Activated CD4-positive, alpha-beta T cell treated with anti-CD3 and anti-CD28 coated beads, Interleukin-2, amount 10 ng/mL, durations not matched to agents 7 days and 5 days (primary cell): ENCODE measurements at regions not wholly inside any gene's neighbourhood (a gene's known extent, or its start where the extent isn't known, plus 50 kb on each side); places are given as distances from the start of the nearest gene placed in this dataset.

ENCODE experiments used
- CTCF ChIA-PET: fragments of 350-600 bp; sonication (Branson Sonifier 250); formaldehyde crosslinking; loops from one replicate; lab custom pipeline; 2021; ENCODE audit warnings: antibody characterized with exemption; lab: Charles Lee
- POLR2A ChIA-PET: fragments of 350-600 bp; sonication (Branson Sonifier 250); formaldehyde crosslinking; loops from one replicate; lab custom pipeline; 2021; ENCODE audit warnings: antibody characterized with exemption; lab: Charles Lee
- DNase-seq: peaks from one replicate; pipeline ENCODE4 v3.0.0-alpha.2; 2020
- H3K27ac Mint-ChIP-seq: one replicate; pipeline ENCODE4 v1.8.0; 2021; ENCODE audit warnings: mild to moderate bottlenecking, moderate library complexity, mixed read lengths
- H3K27me3 Mint-ChIP-seq: one replicate; pipeline ENCODE4 v1.8.0; 2021; ENCODE audit warnings: mixed read lengths
- H3K36me3 Mint-ChIP-seq: one replicate; pipeline ENCODE4 v1.8.0; 2021; ENCODE audit warnings: low read depth, mixed read lengths
- H3K4me1 Mint-ChIP-seq: one replicate; pipeline ENCODE4 v1.8.0; 2021; ENCODE audit warnings: mixed read lengths
- H3K4me3 Mint-ChIP-seq: one replicate; pipeline ENCODE4 v1.8.0; 2021; ENCODE audit warnings: mild to moderate bottlenecking, moderate library complexity, mixed read lengths
- H3K9me3 Mint-ChIP-seq: one replicate; pipeline ENCODE4 v1.8.0; 2021; ENCODE audit warnings: mixed read lengths

- Mint-ChIP-seq H3K4me3 (no peak overlapping the region), H3K4me1 (no peaks in the 10 kb centered on the region), H3K36me3 (no peaks in the 10 kb centered on the region), H3K9me3 (no peaks in the 10 kb centered on the region), H3K27ac (no peak overlapping the region), H3K27me3 (no peaks in the 10 kb centered on the region)
- ChIA-PET CTCF (no interaction called here), POLR2A (no interaction called here)
- DNase-seq, result no peak
These were observed 163.8 kb upstream of the CDH20 start for GRCh38 chr18:61169386-61169785.

GRCh38 chr18:61172624-61173023 is 160.6 kb upstream of the CDH20 start:
- no peaks in the 10 kb centered on the region for H3K4me1 Mint-ChIP-seq
- CTCF ChIA-PET, result no interaction called here
- POLR2A ChIA-PET, result no interaction called here
- H3K27ac Mint-ChIP-seq, result no peak overlapping the region
- no peaks in the 10 kb centered on the region for H3K27me3 Mint-ChIP-seq
- DNase-seq, result no peak
- no peaks in the 10 kb centered on the region for H3K36me3 Mint-ChIP-seq
- H3K4me3 Mint-ChIP-seq, result no peak overlapping the region
- H3K9me3 Mint-ChIP-seq, result no peaks in the 10 kb centered on the region

- H3K27ac Mint-ChIP-seq, result no peak overlapping the region
- no peaks in the 10 kb centered on the region for H3K9me3 Mint-ChIP-seq
- no peaks in the 10 kb centered on the region for H3K27me3 Mint-ChIP-seq
- CTCF ChIA-PET, result no interaction called here
- H3K4me3 Mint-ChIP-seq, result no peak overlapping the region
- DNase-seq, result no peak
- H3K36me3 Mint-ChIP-seq, result no peaks in the 10 kb centered on the region
- no peaks in the 10 kb centered on the region for H3K4me1 Mint-ChIP-seq
- POLR2A ChIA-PET, result no interaction called here
These were observed 159.7 kb upstream of the CDH20 start for GRCh38 chr18:61173554-61173953.

GRCh38 chr18:61183798-61184197 is 149.4 kb upstream of the CDH20 start:
- CTCF ChIA-PET, result no interaction called here
- no peak for DNase-seq
- no peaks in the 10 kb centered on the region for H3K9me3 Mint-ChIP-seq
- H3K36me3 Mint-ChIP-seq, result no peaks in the 10 kb centered on the region
- POLR2A ChIA-PET, result no interaction called here
- no peaks in the 10 kb centered on the region for H3K4me1 Mint-ChIP-seq
- H3K27me3 Mint-ChIP-seq, result no peaks in the 10 kb centered on the region
- H3K27ac Mint-ChIP-seq, result no peak overlapping the region
- H3K4me3 Mint-ChIP-seq, result no peak overlapping the region

GRCh38 chr18:61187971-61188370 is 145.3 kb upstream of the CDH20 start:
- CTCF ChIA-PET, result no interaction called here
- POLR2A ChIA-PET, result no interaction called here
- H3K4me1 Mint-ChIP-seq, result no peaks in the 10 kb centered on the region
- H3K27ac Mint-ChIP-seq, result no peak overlapping the region
- no peak for DNase-seq
- H3K4me3 Mint-ChIP-seq, result no peak overlapping the region
- no peaks in the 10 kb centered on the region for H3K27me3 Mint-ChIP-seq
- peaks cover 4% of the 10 kb centered on the region for H3K9me3 Mint-ChIP-seq
- H3K36me3 Mint-ChIP-seq, result no peaks in the 10 kb centered on the region

GRCh38 chr18:61189376-61189775 is 143.9 kb upstream of the CDH20 start:
- Mint-ChIP-seq H3K36me3 (no peaks in the 10 kb centered on the region), H3K4me1 (no peaks in the 10 kb centered on the region)

GRCh38 chr18:61194726-61195125 is 138.5 kb upstream of the CDH20 start:
- no peak for DNase-seq
- ChIA-PET POLR2A (no interaction called here), CTCF (no interaction called here)
- H3K27ac Mint-ChIP-seq, result no peak overlapping the region
- no peaks in the 10 kb centered on the region for H3K27me3 Mint-ChIP-seq
- peaks cover 4% of the 10 kb centered on the region for H3K9me3 Mint-ChIP-seq
- H3K4me3 Mint-ChIP-seq, result no peak overlapping the region
- H3K4me1 Mint-ChIP-seq, result no peaks in the 10 kb centered on the region
- no peaks in the 10 kb centered on the region for H3K36me3 Mint-ChIP-seq

More at GRCh38 chr18:61189376-61189775, 143.9 kb upstream of the CDH20 start:
- Mint-ChIP-seq H3K27me3 (no peaks in the 10 kb centered on the region), H3K9me3 (peaks cover 4% of the 10 kb centered on the region), H3K4me3 (no peak overlapping the region), H3K27ac (no peak overlapping the region)
- no peak for DNase-seq
- ChIA-PET POLR2A (no interaction called here), CTCF (interaction anchor here (1.0 kb wide), 1 partner anchor 57 kb away, joined by 3 read pairs; no protein-coding TSS in a partner anchor)

- DNase-seq, result no peak
- ChIA-PET CTCF (no interaction called here), POLR2A (no interaction called here)
- Mint-ChIP-seq H3K27me3 (no peaks in the 10 kb centered on the region), H3K4me3 (no peak overlapping the region), H3K27ac (no peak overlapping the region), H3K9me3 (peaks cover 4% of the 10 kb centered on the region), H3K36me3 (no peaks in the 10 kb centered on the region), H3K4me1 (no peaks in the 10 kb centered on the region)
These were observed 136.5 kb upstream of the CDH20 start for GRCh38 chr18:61196750-61197149.

- ChIA-PET POLR2A (no interaction called here), CTCF (no interaction called here)
- Mint-ChIP-seq H3K27ac (no peak overlapping the region), H3K4me3 (no peak overlapping the region), H3K9me3 (no peaks in the 10 kb centered on the region), H3K36me3 (no peaks in the 10 kb centered on the region), H3K4me1 (no peaks in the 10 kb centered on the region), H3K27me3 (no peaks in the 10 kb centered on the region)
- DNase-seq, result no peak
These were observed 134.7 kb upstream of the CDH20 start for GRCh38 chr18:61198486-61198885.

GRCh38 chr18:61199171-61199848 is 133.9 kb upstream of the CDH20 start:
- Mint-ChIP-seq H3K4me3 (no peak overlapping the region), H3K27ac (no peak overlapping the region), H3K27me3 (no peaks in the 10 kb centered on the region), H3K4me1 (no peaks in the 10 kb centered on the region), H3K9me3 (no peaks in the 10 kb centered on the region), H3K36me3 (no peaks in the 10 kb centered on the region)
- no peak for DNase-seq
- ChIA-PET CTCF (no interaction called here), POLR2A (no interaction called here)

- Mint-ChIP-seq H3K27me3 (no peaks in the 10 kb centered on the region), H3K4me3 (no peak overlapping the region), H3K36me3 (no peaks in the 10 kb centered on the region), H3K9me3 (no peaks in the 10 kb centered on the region), H3K27ac (no peak overlapping the region), H3K4me1 (no peaks in the 10 kb centered on the region)
- POLR2A ChIA-PET, result no interaction called here
- CTCF ChIA-PET, result no interaction called here
- DNase-seq, result no peak
These were observed 131.7 kb upstream of the CDH20 start for GRCh38 chr18:61201511-61201910.

GRCh38 chr18:61203151-61203550 is 130.1 kb upstream of the CDH20 start:
- DNase-seq, result no peak
- Mint-ChIP-seq H3K9me3 (no peaks in the 10 kb centered on the region), H3K36me3 (no peaks in the 10 kb centered on the region), H3K4me1 (no peaks in the 10 kb centered on the region), H3K27me3 (no peaks in the 10 kb centered on the region), H3K4me3 (no peak overlapping the region), H3K27ac (no peak overlapping the region)
- POLR2A ChIA-PET, result no interaction called here
- CTCF ChIA-PET, result no interaction called here

- CTCF ChIA-PET, result no interaction called here
These were observed 123.4 kb upstream of the CDH20 start for GRCh38 chr18:61209801-61210200.

GRCh38 chr18:61216051-61216450 is 117.2 kb upstream of the CDH20 start:
- no peak for DNase-seq
- H3K36me3 Mint-ChIP-seq, result no peaks in the 10 kb centered on the region
- H3K4me1 Mint-ChIP-seq, result no peaks in the 10 kb centered on the region
- H3K9me3 Mint-ChIP-seq, result no peaks in the 10 kb centered on the region
- no peaks in the 10 kb centered on the region for H3K27me3 Mint-ChIP-seq
- H3K4me3 Mint-ChIP-seq, result no peak overlapping the region
- ChIA-PET POLR2A (no interaction called here), CTCF (no interaction called here)
- no peak overlapping the region for H3K27ac Mint-ChIP-seq

More at GRCh38 chr18:61209801-61210200, 123.4 kb upstream of the CDH20 start:
- POLR2A ChIA-PET, result no interaction called here
- Mint-ChIP-seq H3K4me3 (no peak overlapping the region), H3K27me3 (no peaks in the 10 kb centered on the region), H3K27ac (no peak overlapping the region), H3K4me1 (no peaks in the 10 kb centered on the region), H3K9me3 (no peaks in the 10 kb centered on the region), H3K36me3 (no peaks in the 10 kb centered on the region)
- no peak for DNase-seq
